PFSK-1 (cell line): ENCODE measurements at regions not wholly inside any gene's neighbourhood (a gene's known extent, or its start where the extent isn't known, plus 50 kb on each side); places are given as distances from the start of the nearest gene placed in this dataset.

Experiments used
- POLR2AphosphoS5 ChIP-seq: IDR thresholded peaks from 2 replicates; pipeline ENCODE4 v1.6.1; 2012; ENCODE audit warnings: low read depth, mild to moderate bottlenecking, control low read depth, low read length, moderate library complexity
- SIN3A ChIP-seq: IDR thresholded peaks from 2 replicates; pipeline ENCODE4 v1.6.1; 2012; ENCODE audit warnings: mild to moderate bottlenecking, low read length, moderate library complexity, borderline replicate concordance; ENCODE audit not compliant: insufficient read depth
- TAF1 ChIP-seq: IDR thresholded peaks from 2 replicates; pipeline ENCODE4 v1.6.1; 2012; ENCODE audit warnings: low read length, control low read depth, borderline replicate concordance; ENCODE audit not compliant: insufficient read depth
- TF ChIP-seq, protein P1 (sequence below), 2 experiments: IDR thresholded peaks; 2 replicates each; pipeline versions ENCODE4 v1.6.1 to v1.8.0; 2011 to 2012; ENCODE audit warnings: low read depth in 2 of 2, low read length in 2 of 2, control low read depth in 1 of 2, inconsistent platforms in 1 of 2, mild to moderate bottlenecking in 1 of 2, moderate library complexity in 1 of 2; ENCODE audit not compliant: insufficient read depth in 1 of 2

- TF ChIP-seq POLR2AphosphoS5 (no peak), TAF1 (no peak), SIN3A (no peak)
- TF ChIP-seq, protein P1, sequence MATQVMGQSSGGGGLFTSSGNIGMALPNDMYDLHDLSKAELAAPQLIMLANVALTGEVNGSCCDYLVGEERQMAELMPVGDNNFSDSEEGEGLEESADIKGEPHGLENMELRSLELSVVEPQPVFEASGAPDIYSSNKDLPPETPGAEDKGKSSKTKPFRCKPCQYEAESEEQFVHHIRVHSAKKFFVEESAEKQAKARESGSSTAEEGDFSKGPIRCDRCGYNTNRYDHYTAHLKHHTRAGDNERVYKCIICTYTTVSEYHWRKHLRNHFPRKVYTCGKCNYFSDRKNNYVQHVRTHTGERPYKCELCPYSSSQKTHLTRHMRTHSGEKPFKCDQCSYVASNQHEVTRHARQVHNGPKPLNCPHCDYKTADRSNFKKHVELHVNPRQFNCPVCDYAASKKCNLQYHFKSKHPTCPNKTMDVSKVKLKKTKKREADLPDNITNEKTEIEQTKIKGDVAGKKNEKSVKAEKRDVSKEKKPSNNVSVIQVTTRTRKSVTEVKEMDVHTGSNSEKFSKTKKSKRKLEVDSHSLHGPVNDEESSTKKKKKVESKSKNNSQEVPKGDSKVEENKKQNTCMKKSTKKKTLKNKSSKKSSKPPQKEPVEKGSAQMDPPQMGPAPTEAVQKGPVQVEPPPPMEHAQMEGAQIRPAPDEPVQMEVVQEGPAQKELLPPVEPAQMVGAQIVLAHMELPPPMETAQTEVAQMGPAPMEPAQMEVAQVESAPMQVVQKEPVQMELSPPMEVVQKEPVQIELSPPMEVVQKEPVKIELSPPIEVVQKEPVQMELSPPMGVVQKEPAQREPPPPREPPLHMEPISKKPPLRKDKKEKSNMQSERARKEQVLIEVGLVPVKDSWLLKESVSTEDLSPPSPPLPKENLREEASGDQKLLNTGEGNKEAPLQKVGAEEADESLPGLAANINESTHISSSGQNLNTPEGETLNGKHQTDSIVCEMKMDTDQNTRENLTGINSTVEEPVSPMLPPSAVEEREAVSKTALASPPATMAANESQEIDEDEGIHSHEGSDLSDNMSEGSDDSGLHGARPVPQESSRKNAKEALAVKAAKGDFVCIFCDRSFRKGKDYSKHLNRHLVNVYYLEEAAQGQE (IDR thresholded peaks at IDR 0.05; ENCODE audit: insufficient read depth in 1 of 2, low read depth in 2 of 2, low read length in 2 of 2) = no peak
Measured at GRCh38 chr11:81332276-81332675, 1401.4 kb downstream of the FAM181B start.
